GM12872 (cell line): ENCODE measurements at regions not wholly inside any gene's neighbourhood (a gene's known extent, or its start where the extent isn't known, plus 50 kb on each side); places are given as distances from the start of the nearest gene placed in this dataset.

Experiments
- TF ChIP-seq, protein P1 (sequence below): IDR thresholded peaks from 3 replicates; pipeline ENCODE4 v1.5.1; 2011; ENCODE audit warnings: low read depth, mild to moderate bottlenecking, low read length, moderate library complexity; ENCODE audit not compliant: insufficient read depth

DNA sequence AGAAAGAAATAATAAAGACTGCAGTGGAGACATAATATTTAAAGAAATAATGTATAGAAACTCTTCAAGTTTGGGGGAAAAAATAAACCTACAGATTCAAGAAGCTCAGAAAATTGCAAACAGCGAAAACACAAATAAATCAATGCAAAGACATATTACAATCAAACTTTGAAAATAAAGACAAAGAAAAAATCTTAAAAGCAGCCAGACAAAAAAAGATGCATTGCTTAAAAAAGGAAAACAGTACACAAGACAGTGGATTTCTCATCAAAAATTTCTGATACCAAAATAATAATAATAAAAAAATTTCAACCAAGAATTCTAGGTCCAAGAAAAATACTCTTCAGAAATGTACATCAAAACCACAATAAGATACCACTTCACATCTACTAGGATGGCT lies 681.0 kb downstream of the UQCRFS1 start:
- TF ChIP-seq, protein P1, sequence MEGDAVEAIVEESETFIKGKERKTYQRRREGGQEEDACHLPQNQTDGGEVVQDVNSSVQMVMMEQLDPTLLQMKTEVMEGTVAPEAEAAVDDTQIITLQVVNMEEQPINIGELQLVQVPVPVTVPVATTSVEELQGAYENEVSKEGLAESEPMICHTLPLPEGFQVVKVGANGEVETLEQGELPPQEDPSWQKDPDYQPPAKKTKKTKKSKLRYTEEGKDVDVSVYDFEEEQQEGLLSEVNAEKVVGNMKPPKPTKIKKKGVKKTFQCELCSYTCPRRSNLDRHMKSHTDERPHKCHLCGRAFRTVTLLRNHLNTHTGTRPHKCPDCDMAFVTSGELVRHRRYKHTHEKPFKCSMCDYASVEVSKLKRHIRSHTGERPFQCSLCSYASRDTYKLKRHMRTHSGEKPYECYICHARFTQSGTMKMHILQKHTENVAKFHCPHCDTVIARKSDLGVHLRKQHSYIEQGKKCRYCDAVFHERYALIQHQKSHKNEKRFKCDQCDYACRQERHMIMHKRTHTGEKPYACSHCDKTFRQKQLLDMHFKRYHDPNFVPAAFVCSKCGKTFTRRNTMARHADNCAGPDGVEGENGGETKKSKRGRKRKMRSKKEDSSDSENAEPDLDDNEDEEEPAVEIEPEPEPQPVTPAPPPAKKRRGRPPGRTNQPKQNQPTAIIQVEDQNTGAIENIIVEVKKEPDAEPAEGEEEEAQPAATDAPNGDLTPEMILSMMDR, result no peak

- TF ChIP-seq, protein P1, result no peak
Measured at GRCh38 chr19:28530406-28531035, 682.4 kb downstream of the UQCRFS1 start.

GRCh38 chr19:28526038-28526437 lies 686.9 kb downstream of the UQCRFS1 start:
- TF ChIP-seq, protein P1, result no peak

- TF ChIP-seq, protein P1, result no peak
Measured at GRCh38 chr19:28523619-28524018, 689.3 kb downstream of the UQCRFS1 start.

DNA sequence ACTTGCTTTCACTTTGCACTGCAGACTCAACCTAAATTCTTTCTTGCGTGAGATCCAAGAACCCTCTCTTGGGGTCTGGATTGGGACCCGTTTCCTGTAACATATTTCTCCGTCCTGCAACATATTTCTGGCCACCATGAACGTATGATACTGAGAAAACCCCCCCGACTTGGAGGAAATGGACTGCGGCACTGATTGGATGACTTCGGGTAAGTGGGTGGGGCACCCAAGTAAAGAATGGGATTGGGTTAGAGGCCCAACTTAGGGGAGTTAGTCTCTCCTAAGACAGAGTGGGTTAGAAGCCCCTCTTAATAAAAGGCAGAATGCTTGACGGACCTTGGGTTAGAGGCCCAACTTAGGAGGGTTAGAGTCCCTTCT lies 690.4 kb downstream of the UQCRFS1 start:
- TF ChIP-seq, protein P1, result no peak

DNA sequence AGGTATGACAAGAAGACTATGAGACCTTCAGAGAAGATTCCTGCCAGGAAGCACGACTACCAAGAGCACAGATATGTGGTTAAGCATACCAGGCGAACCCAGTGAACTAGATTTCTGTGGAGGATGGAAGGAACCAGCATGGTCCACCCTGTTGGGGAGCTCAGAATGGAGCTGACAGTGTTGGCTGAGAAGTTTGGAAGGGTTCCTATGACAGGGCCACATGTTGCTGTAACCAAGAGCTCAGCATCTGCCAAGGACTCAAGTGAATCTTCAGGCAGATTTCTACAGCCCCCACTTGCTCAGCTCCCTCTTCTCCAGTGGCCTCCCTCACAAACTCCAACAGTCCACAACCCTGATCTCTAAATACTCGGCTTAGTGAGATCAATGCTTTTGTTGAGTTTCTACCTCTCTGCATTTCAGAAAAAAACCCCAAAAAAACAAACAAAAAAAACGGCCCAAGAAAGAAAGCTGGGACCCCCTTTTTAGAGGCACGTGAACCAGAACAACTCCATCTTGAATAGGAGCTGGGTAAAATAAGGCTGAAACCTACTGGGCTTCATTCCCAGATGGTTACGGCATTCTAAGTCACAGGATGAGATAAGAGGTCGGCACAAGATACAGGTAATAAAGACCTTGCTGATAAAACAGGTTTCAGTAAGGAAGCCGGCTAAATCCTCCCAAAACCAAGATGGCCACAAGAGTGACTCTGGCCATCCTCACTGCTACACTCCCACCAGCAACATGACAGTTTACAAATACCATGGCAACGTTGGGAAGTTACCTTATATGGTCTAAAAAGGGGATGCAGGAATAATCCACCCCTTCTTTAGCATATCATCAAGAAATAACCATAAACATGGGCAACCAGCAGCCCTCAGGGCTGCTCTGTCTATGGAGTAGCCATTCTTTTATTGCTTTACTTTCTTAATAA lies 691.1 kb downstream of the UQCRFS1 start:
- TF ChIP-seq, protein P1, result no peak

DNA sequence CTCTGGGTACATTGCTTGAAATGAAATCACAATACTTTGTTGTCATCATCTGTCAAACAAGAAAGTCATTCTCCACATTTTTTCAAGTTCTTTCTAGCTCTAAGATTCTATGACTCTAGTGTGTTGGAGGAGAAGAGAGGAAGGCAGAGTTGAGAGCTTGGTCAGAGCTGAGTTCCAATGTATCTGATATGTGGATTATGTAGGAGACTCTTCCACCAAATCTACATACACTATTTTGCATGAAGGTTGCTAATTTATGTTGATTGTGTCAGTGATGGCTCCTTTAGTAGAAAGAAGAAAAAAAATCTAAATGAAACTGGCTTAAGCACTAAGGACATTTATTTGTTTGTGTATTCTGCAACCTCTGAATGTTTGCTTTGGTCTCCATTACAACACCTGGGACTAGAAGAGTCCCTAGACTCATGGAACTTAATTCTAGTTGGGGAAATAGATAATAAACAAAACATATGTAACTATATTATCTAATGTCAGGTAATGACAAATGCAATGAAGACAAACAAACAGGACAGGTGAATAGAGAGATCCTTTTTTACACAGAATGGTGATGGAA lies 691.9 kb downstream of the UQCRFS1 start:
- TF ChIP-seq, protein P1, result no peak
